HG02571 (cell line): ENCODE measurements at regions not wholly inside any gene's neighbourhood (a gene's known extent, or its start where the extent isn't known, plus 50 kb on each side); places are given as distances from the start of the nearest gene placed in this dataset.
"Not testable (repeated sequence)": the region's sequence is repeated elsewhere in the genome, so short reads cannot be mapped to it uniquely, and the experiment has no call there.

ENCODE experiments used
- ATAC-seq: cut with Tn5 transposase; IDR thresholded peaks from one replicate; pipeline ENCODE4 v1.9.1; 2021; ENCODE audit warnings: mild to moderate bottlenecking, moderate library complexity; ENCODE audit not compliant: unreplicated experiment

DNA sequence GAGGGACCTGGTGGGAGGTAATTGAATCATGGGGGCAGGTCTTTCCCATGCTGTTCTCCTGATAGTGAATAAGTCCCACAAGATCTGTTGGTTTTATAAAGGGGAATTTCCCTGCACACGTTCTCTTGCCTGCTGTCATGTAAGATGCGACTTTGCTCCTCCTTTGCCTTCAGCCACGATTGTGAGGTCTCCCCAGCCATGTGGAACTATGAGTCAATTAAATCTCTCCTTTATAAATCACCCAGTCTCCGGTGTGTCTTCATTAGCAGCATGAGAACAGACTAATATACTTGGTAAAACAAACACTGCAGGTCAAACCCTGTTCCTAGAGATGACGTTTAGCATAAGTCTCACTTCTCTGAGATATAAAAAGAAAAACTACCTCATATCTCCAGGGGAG is 148.3 kb downstream of the MATN1 start:
- ATAC-seq, result no peak

GRCh38 chr1:30572192-30572591 is 151.2 kb downstream of the MATN1 start:
- ATAC-seq, result no peak

DNA sequence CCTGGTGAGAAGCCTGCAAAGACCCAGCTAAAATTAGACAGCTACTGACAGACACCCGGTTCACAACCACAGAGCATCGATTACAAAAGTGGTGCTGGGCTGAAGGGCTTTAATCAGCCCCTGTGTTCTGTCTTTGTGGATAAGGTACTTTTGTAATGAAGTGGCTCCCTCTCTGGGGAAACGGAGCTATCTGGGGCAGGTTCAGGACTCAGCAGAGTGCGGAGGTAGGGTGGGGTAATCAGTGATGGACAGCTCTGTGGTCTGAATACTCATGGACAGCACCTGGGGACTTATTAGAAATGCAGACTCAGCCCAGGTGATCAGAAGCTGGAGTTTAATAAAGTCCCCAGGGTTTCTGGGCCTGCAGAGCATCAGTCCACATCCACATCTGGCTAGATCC is 152.0 kb downstream of the MATN1 start:
- ATAC-seq, result no peak

DNA sequence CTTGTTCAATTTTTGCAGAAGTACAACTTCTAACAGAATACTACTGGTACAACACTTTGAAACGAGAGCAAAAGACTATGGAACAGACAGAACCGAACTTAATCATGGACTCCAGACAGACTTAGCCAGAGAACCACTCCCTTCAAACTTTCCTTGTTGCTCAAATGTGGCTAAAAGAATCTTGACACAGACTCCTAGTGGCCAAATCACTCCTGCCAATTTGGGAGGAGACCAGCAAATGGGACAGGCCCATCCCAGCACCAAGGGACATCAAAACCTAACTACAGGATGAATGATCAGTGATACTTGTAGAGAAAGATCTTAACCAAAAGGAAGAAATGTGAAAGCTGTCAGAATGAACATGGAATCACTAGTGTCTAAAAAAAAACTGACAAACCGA is 154.0 kb downstream of the MATN1 start:
- ATAC-seq, result no peak

- no peak for ATAC-seq
These were observed 160.8 kb downstream of the MATN1 start for GRCh38 chr1:30562559-30562958.

- no peak for ATAC-seq
These were observed 171.8 kb downstream of the MATN1 start for GRCh38 chr1:30551603-30552002.

DNA sequence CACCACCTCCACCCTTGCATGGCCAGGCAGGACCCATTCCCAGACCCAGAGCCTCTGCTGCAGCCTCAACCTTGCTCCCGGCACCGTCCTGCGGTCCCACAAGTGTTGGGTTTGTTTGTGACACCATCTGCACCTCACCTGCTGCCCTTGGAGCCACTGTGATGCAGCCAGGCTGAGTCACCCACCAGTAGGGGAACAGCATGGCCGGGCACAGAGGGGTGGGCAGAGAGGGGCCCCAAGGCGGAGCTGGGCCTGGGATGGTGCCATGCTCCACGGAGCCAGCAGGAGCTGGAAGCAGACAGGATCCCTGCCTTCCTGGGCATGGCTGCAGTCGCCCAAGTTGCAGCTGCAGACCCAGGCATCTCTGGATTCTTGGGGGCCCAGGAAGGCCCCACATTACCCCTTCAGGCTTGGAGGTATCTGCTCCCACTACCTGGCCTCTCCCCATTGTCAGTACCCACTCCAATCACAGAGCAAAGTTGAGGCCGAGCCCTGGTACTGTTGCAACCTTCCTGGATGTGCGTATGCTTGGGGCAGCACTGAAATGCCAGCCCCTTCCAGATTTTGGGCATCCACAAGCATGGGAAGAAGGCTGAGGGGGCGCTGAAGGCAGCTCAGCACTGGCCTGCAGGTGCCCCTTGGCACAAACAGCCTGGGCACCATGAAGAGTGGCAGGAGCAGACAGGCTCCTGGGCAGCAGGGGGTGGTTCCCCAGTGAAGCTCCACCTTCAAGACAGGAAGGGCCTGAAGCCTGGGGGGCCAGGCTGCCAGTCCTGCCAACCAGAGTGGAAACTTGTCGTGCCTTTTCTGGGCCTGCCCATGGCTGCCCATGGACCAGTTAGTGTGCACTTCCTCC is 172.8 kb downstream of the MATN1 start:
- no peak for ATAC-seq

DNA sequence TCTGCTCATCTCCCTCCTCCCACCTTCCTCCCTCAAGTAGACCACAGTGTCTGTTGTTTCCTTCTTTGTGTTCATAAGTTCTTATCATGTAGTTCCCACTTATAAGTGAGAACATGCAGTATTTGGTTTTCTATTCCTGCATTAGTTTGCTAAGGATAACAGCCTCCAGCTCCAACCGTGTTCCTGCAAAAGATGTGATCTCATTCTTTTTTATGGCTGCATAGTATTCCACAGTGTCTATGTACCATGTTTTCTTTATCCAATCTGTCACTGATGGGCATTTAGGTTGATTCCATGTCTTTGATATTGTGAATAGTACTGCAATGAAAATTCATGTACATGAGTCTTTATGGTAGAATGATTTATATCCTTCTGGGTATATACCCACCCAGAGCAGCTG is 173.5 kb downstream of the MATN1 start:
- not testable (repeated sequence) for ATAC-seq

GRCh38 chr1:30548294-30548693 is 175.1 kb downstream of the MATN1 start:
- ATAC-seq, result no peak

GRCh38 chr1:30547326-30547725 is 176.1 kb downstream of the MATN1 start:
- ATAC-seq, result not testable (repeated sequence)

GRCh38 chr1:30545365-30545764 is 178.0 kb downstream of the MATN1 start:
- ATAC-seq, result no peak

GRCh38 chr1:30541721-30542485 is 181.5 kb downstream of the MATN1 start:
- no peak for ATAC-seq

- ATAC-seq, result no peak
These were observed 182.7 kb downstream of the MATN1 start for GRCh38 chr1:30540611-30541192.

DNA sequence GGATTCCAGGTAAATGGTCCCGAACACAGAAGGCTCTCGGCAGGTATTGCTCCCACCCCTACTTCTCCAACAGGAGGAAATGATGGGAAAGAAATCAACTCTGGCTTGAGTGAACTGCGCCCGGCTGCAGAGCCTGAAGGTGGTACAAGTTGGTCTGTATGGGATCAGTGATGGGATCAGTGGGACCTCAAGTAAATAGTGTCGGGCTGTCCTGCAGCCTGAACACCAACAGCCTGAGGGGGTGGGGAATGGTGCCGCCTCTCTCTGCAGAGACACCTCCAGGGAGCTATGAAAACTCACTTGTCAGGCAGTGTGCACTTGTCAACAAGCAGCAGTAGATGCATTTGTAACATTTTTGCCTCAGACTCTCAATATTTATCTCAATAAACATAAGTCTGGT is 183.5 kb downstream of the MATN1 start:
- ATAC-seq, result no peak

- no peak for ATAC-seq
These were observed 184.2 kb downstream of the MATN1 start for GRCh38 chr1:30538993-30539867.

GRCh38 chr1:30538226-30538992 is 185.0 kb downstream of the MATN1 start:
- ATAC-seq, result no peak

GRCh38 chr1:30537279-30537678 is 186.1 kb downstream of the MATN1 start:
- no peak for ATAC-seq

GRCh38 chr1:30536530-30536929 is 186.9 kb downstream of the MATN1 start:
- ATAC-seq, result no peak

GRCh38 chr1:30535595-30536325 is 187.6 kb downstream of the MATN1 start:
- no peak for ATAC-seq
